Inflammatory macrophage treated with lipopolysaccharide for 4 hours (primary cell): ENCODE measurements at regions not wholly inside any gene's neighbourhood (a gene's known extent, or its start where the extent isn't known, plus 50 kb on each side); places are given as distances from the start of the nearest gene placed in this dataset.

Experiments
- DNase-seq: peaks from one replicate; pipeline ENCODE4 v3.0.0-alpha.2; 2020

DNA sequence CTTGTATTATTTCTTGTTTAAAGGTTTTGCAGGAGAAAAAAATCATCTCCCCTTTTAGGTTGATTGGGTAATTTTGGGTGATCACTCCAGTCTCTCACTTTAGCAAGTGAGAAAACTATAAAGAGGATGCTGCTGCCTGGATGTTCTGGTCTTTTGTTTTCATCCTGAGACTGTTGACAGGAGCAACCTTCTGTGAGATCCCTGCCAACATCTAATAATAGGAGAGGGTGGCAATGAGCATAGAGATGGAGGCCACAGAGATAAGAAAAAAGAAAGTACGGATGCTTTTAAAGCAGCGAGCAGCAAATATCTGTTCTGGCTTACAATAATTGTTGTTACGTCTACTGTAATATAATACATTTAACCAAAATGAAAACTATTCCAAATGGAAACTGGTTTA lies 293.6 kb upstream of the MTNR1B start:
- no peak for DNase-seq

DNA sequence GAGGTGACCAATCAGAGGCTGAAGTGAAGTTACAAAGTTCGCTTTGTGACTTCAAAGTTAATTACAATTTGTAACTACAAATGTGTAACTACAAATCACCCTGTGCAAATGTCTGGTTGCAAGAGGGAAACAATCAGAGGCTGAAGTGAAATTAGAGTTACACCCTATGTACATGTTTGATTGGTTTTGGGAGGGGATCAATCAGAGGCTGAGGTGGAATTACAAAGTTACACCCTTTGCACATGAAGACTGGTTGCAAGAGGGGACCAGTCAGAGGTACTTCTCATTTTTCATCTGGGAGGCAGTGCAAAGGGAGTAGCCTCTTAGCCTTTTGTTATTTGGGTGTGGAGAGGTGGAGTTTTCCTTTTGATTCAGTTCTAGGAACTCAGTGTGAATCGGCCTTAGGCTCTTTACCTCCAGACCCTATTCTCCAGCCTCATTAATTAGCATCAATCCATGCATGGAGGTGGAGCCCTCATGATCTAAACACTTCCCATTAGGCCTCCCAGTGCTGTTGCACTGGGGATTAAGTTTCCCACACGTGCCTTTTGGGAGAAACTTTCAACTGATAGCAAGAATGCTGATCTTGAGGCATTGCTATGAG lies 291.3 kb upstream of the MTNR1B start:
- DNase-seq, result no peak

DNA sequence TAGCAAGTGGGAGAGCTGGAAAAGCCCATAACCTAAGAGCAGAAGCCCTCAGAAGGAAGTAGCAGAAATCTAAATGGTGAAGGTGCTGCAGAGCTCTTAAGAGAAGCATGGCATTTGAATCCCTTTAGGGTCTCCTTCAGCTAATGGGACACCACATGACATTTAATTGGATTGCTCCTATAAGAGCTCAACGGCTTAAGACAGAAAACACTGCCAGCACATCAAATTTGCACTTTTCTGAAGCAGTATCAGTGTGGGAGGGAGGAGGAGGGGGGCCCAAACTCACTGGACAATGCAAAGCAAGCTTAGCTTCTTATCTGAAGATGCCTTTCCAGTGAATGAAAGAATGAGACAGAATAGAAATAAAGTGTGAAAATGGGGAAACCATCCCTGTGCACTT lies 287.9 kb upstream of the MTNR1B start:
- no peak for DNase-seq

DNA sequence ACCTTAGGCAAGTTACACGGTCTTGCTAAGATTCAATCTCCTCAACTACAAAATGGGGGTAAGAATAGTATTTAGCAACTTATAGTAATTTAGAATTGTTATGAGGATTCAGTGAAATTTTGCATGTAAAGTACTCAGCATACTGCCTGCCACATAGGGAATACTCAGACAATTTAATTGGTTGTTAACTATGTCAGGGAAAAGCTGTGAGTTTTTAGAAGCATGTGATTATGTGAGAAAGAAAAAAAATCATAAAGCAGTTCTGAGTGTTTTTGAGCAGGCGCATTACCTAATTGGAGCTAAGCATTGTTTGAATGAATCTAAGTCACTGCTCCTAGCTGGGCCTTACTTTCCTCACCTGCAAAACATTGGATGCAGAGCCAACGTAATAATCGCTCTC lies 287.3 kb upstream of the MTNR1B start:
- DNase-seq, result no peak

DNA sequence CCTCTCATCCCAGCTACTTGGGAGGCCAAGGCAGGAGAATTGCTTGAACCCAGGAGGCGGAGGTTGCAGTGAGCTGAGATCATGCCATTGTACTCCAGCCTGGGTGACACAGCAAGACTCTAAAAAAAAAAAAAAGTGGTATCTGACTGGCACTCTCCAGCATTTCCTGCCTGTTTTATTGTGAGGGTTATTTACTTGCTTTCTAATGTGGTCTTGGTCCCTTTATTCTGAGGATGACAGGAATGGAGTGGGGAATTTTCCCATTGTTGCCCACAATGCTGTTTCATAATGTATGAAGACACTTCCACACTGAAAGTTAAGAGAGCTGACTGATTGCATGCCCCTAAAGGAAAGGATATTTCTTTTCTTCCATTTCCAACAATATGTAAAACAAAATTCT lies 286.5 kb upstream of the MTNR1B start:
- no peak for DNase-seq

DNA sequence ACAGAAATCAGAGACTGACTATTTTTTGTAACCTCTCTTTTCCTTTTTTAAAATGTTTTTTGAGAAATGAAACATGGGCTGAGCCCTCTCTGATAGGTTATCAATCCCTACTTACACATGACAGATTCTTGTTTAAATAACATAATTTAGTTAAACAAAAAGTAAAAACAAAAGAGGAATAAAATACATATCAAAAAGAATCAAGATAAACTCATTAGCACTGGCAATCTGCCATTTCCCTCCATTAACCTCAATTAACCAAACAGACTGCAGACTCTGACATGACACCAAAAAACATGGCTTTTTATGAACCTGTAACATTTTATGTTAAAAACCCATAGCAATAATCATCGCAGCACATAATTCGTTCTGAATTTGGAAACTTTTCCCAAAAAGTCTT lies 284.4 kb upstream of the MTNR1B start:
- no peak for DNase-seq

DNA sequence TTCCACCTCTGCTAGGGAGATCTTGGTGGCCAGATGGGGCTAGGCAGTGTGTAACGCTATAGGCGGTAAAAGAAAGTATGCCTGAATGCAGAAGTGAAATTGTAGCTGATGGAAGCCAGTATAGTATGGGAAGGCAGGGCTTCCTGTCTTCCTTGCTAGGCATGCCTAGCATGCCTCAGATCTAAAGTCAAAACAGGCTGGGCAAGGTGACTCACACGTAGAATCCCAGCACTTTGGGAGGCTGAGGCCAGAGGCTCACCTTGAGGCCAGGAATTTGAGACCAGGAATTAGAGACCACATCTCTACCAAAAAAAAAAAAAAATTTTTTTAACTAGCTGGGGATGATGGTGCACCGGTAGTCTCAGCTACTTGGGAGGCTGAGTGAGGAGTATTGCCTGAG lies 281.7 kb upstream of the MTNR1B start:
- DNase-seq, result no peak

DNA sequence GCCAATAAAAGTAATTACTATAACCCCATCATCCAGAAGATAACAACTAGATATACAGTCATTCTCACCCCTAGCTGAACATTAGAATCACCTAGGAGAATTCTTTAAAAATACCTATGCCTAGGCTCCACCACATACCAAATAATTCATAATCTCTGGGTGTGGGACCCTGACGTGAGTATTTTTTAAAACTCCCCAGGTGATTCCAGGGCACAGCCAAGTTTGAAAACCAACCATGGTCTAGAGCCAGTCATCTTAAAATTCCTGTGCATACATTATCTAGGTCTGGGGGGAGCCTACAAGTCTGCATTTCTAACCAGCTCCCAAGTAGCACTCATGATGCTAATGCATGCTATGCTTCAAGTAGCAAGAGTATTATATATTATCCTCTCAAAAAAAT lies 281.0 kb upstream of the MTNR1B start:
- DNase-seq, result no peak

DNA sequence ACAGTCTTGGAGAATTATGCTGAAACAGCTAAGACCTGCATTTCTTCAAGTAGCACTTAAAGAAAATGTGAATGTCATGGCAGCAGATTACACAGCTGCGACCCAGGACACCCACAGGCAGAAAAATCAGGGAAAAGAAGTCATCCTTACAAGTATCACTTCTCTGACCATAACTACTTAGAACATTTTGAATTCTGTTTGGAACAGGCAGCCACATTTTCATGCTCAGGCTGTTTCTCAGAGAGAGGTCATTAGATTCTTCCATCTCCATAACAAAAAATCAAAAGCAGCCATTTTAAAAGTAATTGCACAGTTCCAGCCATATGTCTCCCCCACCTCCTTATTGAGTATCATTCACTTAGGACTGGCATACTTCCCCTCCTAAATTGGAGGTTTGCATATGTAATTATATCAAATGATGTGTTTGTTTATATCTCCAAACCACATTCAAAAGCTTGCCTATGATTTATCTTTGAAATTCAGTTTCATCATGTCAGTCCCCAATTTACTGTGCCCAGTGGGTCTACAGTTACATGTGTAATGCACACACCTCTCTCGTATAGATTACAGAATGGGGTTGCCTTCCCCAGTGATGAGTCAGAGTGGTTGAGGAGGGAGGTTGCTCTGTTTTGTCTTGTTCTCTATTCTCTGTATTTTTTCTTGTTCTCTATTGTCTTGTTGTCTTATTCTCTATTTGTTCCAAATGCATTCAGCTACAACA lies 276.5 kb upstream of the MTNR1B start:
- no peak for DNase-seq

DNA sequence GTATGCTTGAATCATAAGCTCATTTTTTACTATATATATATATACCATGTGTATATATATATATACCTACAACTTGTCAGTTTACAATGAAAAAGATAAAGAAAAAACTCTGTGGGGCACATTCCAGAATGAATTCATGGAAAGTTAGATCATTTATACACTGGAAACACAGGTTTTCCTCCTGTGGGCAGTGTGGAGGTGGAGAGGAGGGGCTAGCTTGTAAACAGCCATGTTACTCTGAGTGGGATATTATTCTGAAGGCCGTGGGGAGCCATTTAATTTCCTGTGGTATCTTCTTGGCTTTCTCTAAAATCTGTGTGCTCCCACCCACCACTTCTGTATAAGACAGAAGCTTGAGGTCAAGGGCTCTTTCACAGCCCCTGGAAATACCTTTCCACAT lies 273.4 kb upstream of the MTNR1B start:
- DNase-seq, result no peak

DNA sequence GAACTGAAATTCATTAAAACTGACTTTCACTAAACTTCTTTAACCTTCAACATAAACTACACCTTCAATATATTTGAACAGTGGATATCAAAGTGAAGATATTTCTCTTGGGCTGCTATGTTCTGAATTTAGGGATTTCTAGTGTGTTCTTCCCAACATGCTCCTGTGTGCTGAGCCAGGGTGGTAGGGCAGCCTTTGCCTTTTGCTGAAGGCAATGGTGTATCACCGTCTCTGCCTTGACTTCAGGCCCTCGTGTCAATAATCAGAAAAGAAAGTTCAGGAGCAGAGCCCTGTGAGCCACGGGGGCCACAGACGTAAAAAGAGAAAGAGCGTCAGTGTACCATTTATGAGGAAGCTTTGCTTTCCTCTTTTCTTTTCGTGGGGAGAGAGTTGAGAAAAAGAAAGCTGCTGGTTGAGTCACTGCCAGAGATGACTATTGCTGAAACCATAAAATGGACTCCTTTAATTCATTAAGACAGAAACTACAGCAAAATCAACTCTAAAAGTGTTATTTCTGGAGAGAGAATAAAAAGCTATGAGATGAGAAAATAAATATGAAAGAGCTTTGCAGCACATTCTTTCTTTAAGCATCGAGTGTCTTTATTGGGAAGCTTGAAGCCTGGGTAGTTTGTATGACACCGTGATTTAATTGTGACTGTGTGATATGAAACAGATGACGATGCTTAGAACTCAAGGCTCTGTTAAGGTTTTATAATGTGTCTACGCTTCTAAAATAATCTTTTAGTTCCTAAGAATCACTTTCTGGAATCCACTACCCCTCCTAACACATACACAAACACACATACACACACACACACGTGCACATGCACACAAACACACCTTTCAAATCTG lies 271.8 kb upstream of the MTNR1B start:
- DNase-seq, result peak; percentile 68

DNA sequence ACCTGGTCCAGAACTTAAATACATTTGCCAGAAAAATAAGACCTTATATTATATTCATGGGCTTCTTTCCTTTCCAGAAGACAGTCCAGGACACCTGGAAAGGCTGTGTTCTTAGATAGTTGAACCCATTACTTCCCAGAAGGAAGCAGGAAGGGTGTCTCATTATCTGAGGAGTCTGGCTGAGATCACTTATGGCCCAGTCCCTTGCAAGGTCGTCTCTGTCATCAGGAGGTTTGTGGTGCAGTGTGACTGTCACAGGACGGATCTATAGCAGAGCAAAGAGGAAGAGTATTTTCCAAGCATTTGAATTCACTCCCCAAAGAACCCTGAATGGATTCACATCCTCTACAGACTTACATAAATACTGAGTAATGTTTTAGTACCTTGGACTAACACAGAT lies 270.7 kb upstream of the MTNR1B start:
- peak; percentile 46 for DNase-seq

DNA sequence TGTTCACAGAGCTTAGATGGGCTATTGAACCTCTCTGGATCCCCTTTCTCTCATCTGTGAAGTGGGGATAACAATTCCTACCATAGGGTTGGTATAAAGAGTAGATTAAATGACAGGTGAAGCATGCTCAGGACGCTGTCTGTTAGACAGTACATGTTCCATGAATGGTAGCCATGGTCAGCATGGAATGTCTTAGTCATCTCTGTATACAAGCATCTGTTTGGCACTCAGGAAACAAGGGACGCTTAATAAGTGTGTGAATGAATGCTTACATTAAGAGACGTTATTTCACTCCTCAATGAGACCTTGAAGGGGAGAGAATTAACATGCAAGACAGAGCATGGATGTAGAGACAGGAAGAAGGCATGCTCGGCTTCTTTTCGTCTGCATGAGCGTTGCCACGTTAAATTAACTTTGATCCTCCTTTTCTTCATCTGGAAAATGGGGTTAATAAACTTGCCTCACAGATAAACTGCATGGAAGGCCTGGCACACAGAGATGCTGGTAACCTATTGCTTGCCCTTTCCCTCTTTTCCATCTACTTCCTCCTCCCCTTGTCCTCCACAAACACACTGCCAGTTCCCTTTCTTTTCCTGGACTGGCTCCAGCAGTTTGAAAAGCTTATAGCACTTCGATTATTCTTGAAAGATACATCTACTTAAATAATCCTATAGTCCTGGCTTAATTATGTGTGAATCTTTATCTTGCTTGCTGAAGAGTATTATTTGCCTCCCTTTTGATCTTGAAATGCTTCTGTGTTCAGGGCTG lies 267.2 kb upstream of the MTNR1B start:
- DNase-seq, result no peak

DNA sequence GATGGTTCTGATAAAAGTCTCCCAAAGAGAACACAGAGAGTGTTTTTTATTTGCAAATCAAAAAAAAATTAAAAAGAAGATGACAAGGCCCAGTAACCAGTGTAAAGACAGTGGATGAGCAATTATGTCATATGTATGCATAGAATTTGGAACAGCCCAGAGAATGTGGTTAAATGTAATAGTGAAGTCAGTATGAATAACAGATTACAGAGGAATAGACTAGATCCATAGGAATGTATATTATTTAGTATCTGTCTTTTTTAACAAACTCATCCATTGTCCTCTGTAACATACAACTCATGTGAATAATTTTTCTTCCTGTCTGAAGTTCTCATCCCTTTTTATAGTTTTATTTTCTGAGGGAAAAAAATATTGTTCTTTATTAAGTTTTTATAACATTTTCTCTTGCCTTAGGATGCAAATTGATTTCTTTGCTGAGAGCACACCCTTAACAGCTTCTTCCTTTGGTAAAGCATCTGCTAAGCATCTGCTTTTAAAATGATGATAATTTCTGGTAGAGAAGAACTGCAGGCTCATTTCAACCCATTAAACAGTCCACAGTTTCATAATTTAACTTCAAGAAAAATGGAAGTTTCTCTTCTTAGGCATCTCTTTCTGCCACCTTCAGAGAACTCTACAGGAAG lies 266.5 kb upstream of the MTNR1B start:
- no peak for DNase-seq

DNA sequence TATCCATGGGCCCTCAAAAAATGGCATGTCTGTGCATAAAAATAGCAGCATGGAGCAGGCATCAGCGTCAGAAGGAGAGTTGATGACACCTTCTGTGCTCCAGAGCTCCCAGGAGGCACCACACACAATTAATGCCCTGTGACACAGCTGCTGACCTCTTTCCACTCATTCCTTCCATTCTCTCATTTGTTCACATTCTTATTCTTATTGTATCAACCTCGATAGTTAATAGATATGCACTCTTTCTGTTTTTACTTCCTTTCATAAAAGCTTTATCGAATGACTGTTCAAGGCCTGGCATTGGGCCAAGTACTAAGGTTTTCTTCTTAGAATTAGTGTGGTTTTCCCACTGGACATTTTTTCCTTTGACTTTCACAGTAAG lies 266.0 kb upstream of the MTNR1B start:
- no peak for DNase-seq

DNA sequence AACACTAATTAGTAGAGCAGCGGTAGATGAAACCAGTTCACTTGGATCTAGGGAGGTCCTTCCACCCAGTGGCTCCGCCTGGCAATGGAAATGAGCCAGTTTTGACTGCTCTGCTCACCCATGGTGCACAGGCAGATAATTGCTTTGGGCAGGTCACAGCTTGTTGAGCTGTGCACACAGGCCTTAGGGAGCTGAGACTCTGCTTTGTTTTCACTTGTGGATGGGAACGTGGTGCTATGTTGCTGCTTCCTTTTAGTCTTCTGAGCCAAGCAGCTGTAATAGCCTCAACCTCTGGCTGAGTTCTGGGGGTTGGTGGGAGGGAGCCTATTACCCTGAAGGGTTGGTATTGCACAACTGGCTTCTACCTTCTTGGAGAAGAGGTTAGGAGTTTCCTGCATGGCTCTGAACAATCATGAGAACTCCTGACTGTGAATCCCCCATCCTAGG lies 262.3 kb upstream of the MTNR1B start:
- no peak for DNase-seq

DNA sequence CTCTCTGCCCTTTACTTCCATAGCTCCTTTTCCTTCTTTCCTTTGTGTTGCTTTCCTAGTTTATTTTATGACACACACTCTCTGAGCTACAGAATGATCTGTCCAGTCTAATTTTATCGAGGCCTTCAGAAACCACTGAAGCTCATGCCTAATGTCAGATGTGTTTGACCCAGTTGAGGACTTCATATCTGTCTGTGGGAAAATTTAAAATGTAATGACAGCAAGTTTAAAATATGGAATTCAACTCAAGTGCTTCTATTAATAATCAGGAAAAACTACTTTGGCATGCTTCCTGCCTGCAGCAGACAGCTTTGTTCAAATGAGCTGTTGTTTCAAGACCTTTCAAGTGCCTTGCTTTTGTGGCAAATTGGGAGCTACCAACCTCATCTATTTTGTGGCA lies 261.8 kb upstream of the MTNR1B start:
- no peak for DNase-seq

DNA sequence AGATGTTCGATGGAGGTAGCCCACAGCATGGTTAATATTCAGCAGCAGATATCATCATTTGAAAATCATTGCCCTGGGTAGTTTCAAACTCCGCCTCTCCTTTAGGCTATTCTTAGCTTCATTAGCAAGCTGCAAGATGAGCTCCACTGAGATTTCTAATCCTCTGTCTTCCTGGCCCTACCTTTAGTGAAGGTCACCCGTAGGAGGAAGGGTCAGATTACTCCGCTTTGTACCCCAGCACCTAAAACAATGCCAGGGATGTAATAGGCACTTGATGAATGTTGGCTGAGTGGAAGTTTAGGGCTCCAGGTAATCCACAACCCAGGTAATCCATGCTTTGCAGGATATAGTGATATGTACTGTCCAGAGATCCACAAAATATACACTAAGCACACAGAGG lies 260.1 kb upstream of the MTNR1B start:
- DNase-seq, result no peak

DNA sequence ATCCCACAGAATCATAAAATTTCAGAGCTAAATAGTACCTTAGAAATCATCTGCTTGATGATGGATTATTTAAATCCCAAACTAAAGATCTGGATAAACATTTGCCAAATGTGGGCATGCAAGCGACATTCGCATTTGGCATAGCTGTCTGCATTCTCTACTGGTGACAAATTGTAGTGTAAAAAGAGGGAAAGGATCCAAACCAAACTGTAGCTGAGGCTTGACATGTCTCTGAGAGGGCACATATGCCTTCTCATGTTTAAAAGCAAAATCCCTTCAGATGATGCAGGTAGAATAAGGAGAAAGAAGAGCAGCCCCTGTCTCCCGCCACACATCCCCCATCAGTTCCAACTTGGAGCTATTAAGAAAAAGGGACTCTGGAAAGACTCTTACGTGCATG lies 257.5 kb upstream of the MTNR1B start:
- no peak for DNase-seq

DNA sequence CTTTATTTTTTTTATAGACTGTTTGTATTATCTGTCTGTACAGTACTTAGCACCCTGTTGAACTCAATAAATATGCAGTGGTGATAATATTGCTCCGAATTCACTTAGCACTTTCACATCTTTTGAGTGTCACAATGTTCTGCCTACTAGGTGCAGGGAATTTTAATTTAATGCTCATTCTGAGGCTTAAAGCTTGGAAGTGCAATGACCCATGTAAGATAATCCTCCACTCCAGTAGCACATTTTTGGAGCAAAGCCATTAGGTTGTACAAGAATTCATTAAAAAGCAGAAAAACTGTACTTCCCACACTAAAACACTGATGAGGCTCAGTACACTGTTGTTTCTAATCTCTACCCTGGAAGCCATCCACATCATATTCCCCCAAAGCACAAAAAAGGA lies 255.3 kb upstream of the MTNR1B start:
- no peak for DNase-seq

DNA sequence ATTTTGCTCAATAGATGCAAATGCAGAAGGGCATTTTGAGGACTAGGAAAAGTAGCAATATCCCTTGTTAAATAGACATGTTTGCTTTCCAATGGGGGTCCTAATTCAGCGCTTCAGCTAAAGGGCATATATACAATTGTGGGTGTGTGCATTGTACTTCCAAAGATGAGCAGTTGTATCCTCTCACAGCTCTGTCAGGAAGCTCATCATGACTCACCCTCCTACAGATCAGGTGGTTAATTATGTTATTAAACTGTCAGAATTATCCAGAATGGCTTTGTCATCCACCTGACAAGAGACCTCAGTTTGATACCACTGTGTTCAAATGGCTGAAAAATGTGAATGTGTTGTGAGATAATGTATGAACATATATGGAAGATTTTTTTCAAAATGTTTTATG lies 252.2 kb upstream of the MTNR1B start:
- no peak for DNase-seq

DNA sequence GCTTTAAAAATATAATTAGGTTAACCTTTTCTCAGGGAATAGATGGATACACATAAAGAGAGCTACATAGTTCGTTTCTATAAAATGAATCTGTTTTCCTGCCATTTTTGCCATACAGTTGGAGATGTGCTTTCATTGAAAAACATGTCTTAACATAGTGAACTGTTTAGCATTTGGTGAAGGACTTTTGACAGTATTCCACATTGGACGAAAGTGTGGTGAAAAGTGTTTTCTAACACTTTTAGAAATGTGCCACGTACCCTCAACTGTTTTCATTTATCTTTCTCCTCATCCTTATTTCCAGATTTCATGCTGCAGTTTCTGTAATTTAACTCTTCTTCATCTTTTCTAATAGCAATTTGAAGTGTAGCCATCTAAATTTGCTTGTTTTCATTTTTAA lies 249.1 kb upstream of the MTNR1B start:
- no peak for DNase-seq

DNA sequence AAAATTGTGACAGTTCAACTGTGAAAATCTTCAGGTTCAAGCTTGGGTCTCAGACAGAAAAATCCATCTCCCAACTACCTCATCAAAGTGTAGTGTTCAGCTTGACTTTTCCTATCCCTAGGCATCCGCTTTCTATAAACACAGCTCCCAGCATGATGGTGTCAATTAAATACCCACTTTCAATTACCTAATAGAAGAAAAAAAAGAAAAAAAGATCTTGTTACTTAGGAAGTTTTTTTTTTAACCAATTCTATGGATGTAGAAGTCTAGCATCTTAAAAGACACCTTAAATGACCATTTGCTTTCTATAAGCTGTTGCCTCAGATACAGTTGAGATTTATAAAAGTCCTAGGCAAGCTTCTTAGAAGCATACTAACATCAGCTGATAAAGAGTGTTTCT lies 244.1 kb upstream of the MTNR1B start:
- DNase-seq, result no peak
